COLO668 (cell line): ENCODE measurements at regions not wholly inside any gene's neighbourhood (a gene's known extent, or its start where the extent isn't known, plus 50 kb on each side); places are given as distances from the start of the nearest gene placed in this dataset.

Experiments used
- DNase-seq: peaks from one replicate; lab custom pipeline; 2025; ENCODE audit not compliant: unreplicated experiment; lab: John Stamatoyannopoulos, UW

GRCh38 chr5:35478856-35479682, 138.6 kb upstream of the SPEF2 start:
- DNase-seq: no peak

DNA sequence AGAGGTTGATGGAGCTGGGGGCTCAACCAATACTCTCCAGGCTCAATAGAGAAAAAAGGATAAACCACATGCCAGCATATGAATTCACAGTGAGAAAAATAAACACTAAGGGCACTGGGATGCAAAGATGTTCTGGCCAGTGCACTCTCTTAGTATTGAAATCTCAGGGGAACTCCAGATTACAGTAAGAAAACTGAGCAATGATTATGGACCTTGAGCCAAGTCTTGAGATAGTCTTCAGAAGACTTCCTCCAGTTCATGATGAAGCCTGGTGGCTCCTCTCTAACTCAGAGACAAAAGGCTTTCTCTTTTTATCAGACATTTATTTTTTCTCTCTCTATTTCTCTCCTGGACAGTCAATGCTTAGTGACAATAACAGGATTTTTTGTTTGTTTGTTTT, 139.8 kb upstream of the SPEF2 start:
- no peak for DNase-seq

DNA sequence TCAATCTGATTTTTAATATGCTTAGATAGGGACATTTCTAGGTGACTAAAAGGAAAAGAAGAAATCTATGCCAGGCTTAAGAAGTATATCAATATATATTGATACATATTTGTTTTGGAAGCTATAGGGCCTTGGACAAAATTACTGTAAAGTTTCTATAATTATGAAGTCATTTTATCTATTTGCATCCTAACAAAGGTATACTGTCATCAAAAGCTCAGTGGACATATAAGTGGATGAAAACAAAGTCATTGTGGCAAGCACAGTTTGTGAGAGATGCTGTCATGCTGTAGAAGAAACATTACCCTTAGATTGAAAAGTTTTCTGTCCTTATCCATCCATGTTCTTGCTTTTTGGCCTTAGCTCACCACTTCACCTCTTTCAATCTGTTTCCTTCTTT, 140.3 kb upstream of the SPEF2 start:
- DNase-seq: no peak

DNA sequence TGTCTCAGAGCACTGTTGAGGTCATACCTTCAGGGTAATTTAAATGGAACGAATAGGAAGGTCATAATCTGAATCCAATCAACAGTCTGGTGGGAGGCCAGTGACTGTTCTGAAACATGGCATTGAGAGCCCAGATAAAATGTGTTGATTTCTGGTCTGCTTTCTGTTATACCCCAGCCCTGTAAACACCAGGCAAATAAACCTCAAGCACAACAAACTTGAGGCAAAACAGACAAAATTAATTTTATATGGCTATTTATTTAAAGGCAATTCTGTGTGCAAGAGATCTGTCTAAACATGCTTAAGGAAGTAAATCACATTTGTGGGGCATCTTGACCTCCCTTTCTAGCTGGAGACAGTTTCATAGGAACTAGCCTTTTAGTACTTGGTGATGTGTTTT, 140.9 kb upstream of the SPEF2 start:
- DNase-seq: no peak

DNA sequence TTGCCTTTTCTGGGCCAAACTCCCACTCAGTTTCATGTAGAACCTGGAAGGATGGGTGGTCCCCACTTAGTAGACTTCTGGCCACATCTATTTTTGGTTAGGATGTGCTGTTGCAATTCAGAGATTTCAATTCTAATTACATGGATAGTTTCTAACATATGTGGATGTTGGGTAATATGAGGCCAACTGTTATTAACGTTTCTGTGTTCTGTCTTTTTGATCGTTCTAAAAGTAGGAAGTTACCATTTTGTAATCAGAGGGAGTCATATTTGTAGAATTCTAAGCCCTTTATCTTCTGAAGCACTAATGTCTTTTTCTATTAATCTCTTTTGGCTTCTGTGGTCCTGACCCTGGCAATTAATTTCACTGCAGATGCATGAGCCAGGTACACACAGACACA, 141.6 kb upstream of the SPEF2 start:
- DNase-seq: no peak

GRCh38 chr5:35473589-35473988, 144.1 kb upstream of the SPEF2 start:
- no peak for DNase-seq

DNA sequence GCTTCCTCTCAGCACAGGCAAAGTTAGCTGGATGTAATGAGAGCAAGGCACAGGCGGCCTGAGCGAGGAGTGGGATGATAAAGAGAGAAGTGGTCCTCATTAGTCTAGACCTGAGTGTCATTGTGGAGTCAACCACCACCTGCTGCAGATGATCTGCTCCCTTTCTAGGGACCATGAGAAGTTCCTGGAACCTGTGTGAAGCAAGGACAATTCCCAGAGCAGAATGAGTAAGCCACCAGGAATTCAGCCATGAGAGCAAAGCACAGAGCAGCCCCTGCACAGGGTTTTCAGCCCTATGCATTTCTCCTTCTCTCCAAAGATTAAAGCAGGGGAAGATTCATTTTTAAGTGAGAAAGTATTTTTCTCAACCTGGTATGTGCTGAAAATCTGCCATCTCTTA, 146.8 kb upstream of the SPEF2 start:
- no peak for DNase-seq

GRCh38 chr5:35468811-35469210, 148.9 kb upstream of the SPEF2 start:
- no peak for DNase-seq

DNA sequence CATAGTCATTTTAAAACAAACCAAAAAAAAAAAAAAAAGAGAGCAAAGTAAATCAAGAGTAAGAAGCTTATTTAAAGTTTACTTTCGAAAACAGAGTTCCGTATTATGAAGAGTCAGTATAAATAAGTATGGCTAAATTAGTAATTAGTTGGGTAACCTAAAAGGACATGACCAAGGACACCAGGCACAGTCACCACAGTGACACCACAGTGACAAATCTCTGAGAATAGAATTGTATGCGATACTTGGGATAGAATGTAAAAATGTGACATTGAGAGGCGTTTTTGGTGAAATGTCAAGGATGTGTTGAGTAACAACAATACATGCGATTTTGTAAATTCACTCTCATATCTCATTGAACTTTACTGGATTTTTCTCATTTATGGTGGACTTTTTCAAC, 150.9 kb upstream of the SPEF2 start:
- no peak for DNase-seq

DNA sequence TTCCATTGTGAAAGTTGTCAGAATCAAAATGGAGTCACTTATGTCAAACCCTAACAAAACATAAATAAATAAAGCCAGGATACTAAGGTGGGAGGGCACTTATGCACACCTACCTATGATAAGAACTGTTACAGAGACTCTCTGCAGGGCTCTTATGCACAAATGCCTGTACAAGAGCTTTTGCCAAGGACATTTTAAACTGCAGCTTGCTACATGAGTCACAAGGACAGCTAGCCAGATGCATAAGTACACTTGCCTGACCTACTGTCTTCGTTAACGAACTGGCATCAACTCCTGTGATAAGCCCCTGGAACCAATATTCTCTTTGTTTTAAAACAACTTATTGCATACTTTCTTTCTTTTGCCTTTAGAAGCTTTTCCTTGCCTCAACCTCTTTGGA, 152.9 kb upstream of the SPEF2 start:
- no peak for DNase-seq

- no peak for DNase-seq
These were observed 156.1 kb upstream of the SPEF2 start for GRCh38 chr5:35461530-35461929.

DNA sequence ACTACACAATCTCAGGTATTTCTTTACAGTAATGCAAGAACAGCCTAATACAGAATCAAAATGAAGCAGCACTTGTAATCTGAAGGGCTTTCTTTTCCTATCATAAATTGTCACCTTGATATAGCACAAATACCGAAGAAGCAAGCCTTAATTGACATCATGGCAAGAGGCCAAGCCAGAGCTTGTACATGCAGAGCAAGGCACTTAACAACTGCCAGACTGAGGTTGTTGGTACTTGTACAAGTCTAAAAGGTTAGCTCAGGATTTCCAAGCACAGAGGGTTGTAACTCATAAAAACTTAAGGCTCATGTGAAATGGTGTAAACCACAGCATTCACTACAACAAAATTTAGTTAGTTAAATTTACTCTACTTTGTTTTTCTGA, 158.8 kb upstream of the SPEF2 start:
- no peak for DNase-seq

DNA sequence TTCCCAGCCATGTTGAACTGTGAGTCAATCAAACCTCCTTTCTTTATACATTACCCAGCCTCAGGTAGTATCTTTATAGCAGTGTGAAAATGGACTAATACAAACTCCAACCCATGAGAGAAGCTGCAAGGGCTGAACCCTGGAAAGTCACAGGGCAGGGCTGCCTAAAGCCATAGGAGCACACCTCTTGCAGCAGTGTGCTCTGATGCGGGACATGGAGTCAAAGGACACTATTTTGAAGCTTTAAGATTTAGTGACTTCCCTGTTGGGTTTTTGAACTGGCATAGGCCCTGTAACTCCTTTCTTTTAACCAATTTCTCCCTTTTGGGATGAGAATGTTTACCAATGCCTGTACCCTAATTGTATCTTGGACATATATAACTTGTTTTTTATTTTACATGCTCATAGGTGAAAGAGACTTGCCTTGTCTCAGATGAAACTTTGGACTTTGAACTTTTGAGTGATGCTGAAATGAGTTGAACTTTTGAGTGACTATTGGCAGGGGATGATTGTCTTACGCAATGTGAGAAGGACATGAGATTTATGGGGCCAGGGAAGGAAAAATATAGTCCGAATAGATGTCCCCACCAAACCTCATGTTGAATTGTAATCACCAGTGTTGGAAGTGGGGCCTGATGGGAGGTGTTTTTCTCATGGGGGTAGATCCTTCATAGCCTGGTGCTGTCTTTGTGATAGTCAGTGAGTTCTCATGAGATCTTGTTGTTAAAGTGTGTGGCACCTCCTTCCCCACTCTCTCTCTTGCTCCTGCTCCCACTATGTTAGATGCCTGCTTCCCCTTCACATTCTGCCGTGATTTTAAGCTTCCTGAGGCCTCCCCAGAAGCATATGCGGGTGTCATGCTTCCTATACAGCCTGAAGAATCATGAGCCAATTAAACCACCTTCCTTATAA, 159.5 kb upstream of the SPEF2 start:
- no peak for DNase-seq

- DNase-seq: no peak
These were observed 161.2 kb upstream of the SPEF2 start for GRCh38 chr5:35456506-35456905.

DNA sequence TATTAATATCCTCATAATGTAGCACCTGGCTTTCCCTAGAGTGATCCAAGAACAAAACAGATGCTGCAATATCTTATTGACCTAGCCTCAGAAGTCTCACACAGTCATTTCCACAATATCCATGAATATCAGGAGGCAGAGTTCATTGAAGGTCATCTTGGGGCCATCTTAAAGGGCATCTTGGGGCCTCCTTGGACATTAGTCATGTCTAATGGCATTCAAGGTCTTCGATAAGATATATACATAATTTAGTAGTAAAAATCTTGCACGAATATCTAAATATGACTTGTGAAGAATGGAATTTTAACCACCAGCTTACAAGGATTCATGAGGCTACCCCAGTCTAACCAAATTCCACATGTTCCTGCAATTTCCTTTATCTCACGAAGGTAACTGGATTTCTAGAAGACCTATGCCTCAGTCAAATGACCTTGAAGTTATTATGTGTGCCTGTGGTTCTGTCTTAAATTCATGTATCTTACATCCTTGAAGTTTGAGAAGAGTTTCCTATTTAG, 163.6 kb upstream of the SPEF2 start:
- no peak for DNase-seq

DNA sequence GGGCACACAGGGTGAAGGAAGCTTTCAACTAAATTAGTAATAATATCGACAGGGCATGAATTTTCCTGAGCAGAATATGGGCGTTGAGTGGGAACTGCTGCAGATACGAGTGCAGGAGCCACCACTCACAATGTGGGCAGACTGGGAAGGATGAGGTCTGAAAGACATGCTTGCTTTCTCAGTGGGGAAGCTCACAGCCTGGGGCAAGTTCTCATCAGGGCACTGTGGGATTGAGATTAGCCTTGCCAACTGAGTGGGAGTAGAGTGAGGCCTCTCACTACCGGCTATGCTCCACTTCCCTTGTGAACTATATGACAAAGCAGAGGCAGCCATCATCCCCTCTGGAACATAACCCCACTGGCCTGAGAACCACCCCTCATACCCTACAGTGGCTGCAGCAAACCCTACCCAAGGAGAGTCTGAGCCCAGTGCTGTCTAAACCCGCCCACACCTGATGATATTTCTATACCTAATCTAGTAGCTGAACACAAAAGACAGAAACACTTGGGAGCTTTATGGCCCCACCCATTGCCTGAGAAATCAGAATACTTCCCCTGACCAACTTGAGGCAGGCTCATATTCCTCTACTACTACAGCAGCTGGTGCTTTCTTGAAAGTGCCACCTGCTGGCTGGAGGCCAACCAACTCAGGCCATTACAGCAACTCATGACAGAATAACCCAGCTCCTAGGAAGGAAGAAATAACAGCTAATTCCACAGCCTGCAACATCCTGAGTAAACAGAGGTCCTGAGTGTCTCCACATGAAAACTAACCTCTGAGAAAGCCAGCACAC, 173.7 kb upstream of the SPEF2 start:
- no peak for DNase-seq

DNA sequence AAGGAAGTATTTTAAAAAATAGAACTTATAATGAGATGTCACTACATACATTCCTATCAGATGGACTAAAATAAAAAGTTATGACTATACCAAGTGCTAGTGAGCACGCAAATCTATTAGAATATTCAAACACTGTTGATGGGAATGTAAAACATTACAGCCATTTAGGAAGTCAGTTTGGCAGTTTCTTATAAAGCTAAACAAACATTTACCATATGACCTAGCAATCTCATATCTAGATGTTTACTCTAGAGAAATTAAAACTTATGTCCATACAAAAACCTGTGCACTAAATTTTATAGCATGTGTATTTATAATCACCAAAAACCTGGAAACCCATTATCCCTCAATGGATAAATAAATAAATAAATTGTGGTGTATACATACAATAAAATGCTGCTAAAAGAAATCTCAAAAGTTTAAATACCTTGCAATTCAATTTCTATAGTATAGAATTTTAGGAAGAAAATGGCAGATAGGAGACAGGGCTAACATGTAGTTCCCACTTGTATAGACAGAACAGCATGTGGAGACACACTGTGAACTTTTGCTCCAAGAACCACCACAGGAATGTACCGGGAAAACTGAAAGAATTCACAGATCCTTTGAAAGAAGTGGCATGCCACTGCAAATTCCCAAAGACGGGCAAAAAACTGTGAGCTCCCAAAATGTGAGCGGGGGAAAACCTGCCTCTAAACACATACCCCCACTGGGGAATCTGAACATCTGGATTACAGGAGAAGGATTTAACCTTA, 174.6 kb upstream of the SPEF2 start:
- DNase-seq: no peak

DNA sequence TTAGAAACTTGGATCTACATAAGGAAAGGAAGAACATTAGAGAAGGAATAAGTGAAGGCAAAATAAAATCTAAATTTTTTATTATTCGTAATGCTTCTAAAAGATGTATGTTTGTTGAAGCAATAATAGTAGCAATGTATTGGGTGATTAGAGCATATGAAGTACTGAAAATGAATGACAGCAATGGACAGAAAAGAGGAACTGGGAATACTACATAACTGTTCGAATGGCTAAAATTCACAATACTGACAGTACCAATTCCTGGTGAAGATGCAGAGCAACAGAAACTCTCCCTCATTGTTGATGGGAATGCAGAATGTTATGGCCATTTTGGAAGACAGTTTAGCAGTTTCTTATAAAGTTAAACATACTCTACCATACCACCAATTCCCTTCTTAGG, 177.3 kb upstream of the SPEF2 start:
- no peak for DNase-seq

GRCh38 chr5:35438786-35439185, 178.9 kb upstream of the SPEF2 start:
- DNase-seq: no peak

DNA sequence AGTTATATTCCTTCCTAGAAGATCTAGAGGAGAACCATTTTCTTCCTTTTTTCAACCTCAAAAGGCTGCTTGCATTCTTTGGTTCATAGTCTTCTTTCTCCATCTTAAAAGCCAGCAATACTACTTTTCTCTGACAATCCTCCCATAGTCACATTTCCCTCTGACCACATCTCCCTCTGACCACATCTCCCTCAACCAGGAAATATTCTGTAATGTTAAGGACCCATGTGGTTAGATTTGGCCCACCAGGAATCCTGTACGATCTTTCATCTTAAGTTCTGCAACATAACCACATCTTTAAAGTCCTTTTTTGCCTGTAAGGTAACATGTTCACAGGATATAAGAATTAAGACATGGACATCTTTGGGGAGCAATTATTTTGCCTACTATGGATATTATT, 179.4 kb upstream of the SPEF2 start:
- no peak for DNase-seq
